Esophagus muscularis mucosa (tissue), 3 donors: ENCODE measurements at regions not wholly inside any gene's neighbourhood (a gene's known extent, or its start where the extent isn't known, plus 50 kb on each side); places are given as distances from the start of the nearest gene placed in this dataset.

ENCODE experiments used
- CTCF ChIP-seq, 3 experiments: fragments of 200-600 bp in 2 of 3; fragments of 450-650 bp in 1 of 3; sonication (generic) in 2 of 3; IDR thresholded peaks; one replicate each; pipeline ENCODE4 v1.5.1; 2017 to 2019; ENCODE audit warnings: antibody characterized with exemption in 3 of 3, mild to moderate bottlenecking in 2 of 3, moderate library complexity in 1 of 3
- POLR2A ChIP-seq: fragments of 450-650 bp; IDR thresholded peaks from one replicate; pipeline ENCODE4 v1.6.1; 2017; ENCODE audit warnings: antibody characterized with exemption, moderate library complexity, mild to moderate bottlenecking, low read depth
- POLR2AphosphoS5 ChIP-seq, 2 donors: sonication (generic); formaldehyde crosslinking; IDR thresholded peaks; one replicate each; pipeline ENCODE4 v1.6.1; 2017; ENCODE audit warnings: antibody characterized with exemption in 2 of 2

- no peak for TF ChIP-seq POLR2AphosphoS5 (IDR thresholded peaks at IDR 0.05)
- no peak for TF ChIP-seq POLR2A
- no peak for TF ChIP-seq CTCF (IDR thresholded peaks at IDR 0.05)
These were observed 157.9 kb downstream of the LY86 start for GRCh38 chr6:6746333-6746969.
